OCI-LY7 (cell line): ENCODE measurements at regions not wholly inside any gene's neighbourhood (a gene's known extent, or its start where the extent isn't known, plus 50 kb on each side); places are given as distances from the start of the nearest gene placed in this dataset.

Experiments used
- BruUV-seq: library from RNA; stranded (reverse); fragments of 400-500 nt; replicated peaks from 2 replicates; lab custom pipeline; 2021; lab: Mats Ljungman, UMichigan
- CTCF ChIA-PET: fragments of 300-600 bp; sonication (Branson Sonifier 250); formaldehyde crosslinking; loops from one replicate; lab custom pipeline; 2022; ENCODE audit warnings: antibody characterized with exemption; ENCODE audit not compliant: unreplicated experiment; lab: Charles Lee
- POLR2A ChIA-PET: fragments of 300-600 bp; sonication (Branson Sonifier 250); formaldehyde crosslinking; loops from one replicate; lab custom pipeline; 2022; ENCODE audit warnings: antibody characterized with exemption; lab: Charles Lee
- DNase-seq: peaks from one replicate; pipeline ENCODE4 v3.0.0-alpha.2; 2015; ENCODE audit warnings: low spot score
- H2AFZ ChIP-seq: fragments of 200-600 bp; sonication (generic), shearing (Covaris generic); 2 replicates; pipeline ENCODE4 v1.6.1; 2014; ENCODE audit warnings: mild to moderate bottlenecking, antibody characterized with exemption, low read length, moderate library complexity
- H3K27ac ChIP-seq: fragments of 200-600 bp; sonication (generic); 2 replicates; pipeline ENCODE4 v1.5.1; 2014; ENCODE audit warnings: mixed run types, low read depth, mild to moderate bottlenecking, moderate library complexity, low read length, inconsistent platforms; ENCODE audit not compliant: poor library complexity, severe bottlenecking
- H3K36me3 ChIP-seq: fragments of 200-600 bp; sonication (generic); 2 replicates; pipeline ENCODE4 v1.6.1; 2014; ENCODE audit warnings: mild to moderate bottlenecking, antibody characterized with exemption, low read length, moderate library complexity, mixed read lengths; ENCODE audit not compliant: insufficient read depth
- H3K4me1 ChIP-seq: fragments of 200-600 bp; sonication (generic); 2 replicates; pipeline ENCODE4 v1.5.1; 2014; ENCODE audit warnings: mild to moderate bottlenecking, low read length; ENCODE audit not compliant: insufficient read depth, poor library complexity, severe bottlenecking
- H3K4me2 ChIP-seq: fragments of 200-600 bp; sonication (generic); 2 replicates; pipeline ENCODE4 v1.6.1; 2014; ENCODE audit warnings: mild to moderate bottlenecking, low read length
- H3K4me3 ChIP-seq: fragments of 200-600 bp; sonication (generic); 2 replicates; pipeline ENCODE4 v1.5.1; 2014; ENCODE audit warnings: mild to moderate bottlenecking, low read depth, low read length; ENCODE audit not compliant: poor library complexity, severe bottlenecking
- H3K79me2 ChIP-seq: fragments of 200-600 bp; sonication (generic); 2 replicates; pipeline ENCODE4 v1.6.1; 2016; ENCODE audit warnings: low read depth, mild to moderate bottlenecking, low read length, moderate library complexity, mixed read lengths; ENCODE audit not compliant: insufficient read depth
- H3K9me2 ChIP-seq: fragments of 200-600 bp; sonication (generic); 2 replicates; pipeline ENCODE4 v1.6.1; 2016; ENCODE audit warnings: mild to moderate bottlenecking, low read length, mixed read lengths; ENCODE audit not compliant: insufficient read depth
- H3K9me3 ChIP-seq: fragments of 200-600 bp; sonication (generic); 2 replicates; pipeline ENCODE4 v1.6.1; 2014; ENCODE audit warnings: mild to moderate bottlenecking, mixed run types, low read length, mixed read lengths
- H4K20me1 ChIP-seq: fragments of 200-600 bp; sonication (generic); 2 replicates; pipeline ENCODE4 v1.6.1; 2014; ENCODE audit warnings: mild to moderate bottlenecking, antibody characterized with exemption, low read length, moderate library complexity, mixed read lengths; ENCODE audit not compliant: insufficient read depth
- CTCF ChIP-seq: fragments of 200-600 bp; sonication (generic); conservative IDR thresholded peaks from 2 replicates; pipeline ENCODE4 v1.5.1; 2014; ENCODE audit warnings: mild to moderate bottlenecking, antibody characterized with exemption, low read length, moderate library complexity, mixed read lengths
- EZH2phosphoT487 ChIP-seq: fragments of 200-600 bp; sonication (generic); IDR thresholded peaks from 2 replicates; pipeline ENCODE4 v1.6.1; 2018; ENCODE audit warnings: low read depth, borderline replicate concordance, mild to moderate bottlenecking, mixed run types, antibody characterized with exemption, low read length, moderate library complexity, mixed read lengths
- intact Hi-C: fragments of 100-400 bp; cut with micrococcal nuclease; formaldehyde crosslinking; loops from one replicate; pipeline ENCODE4 v1.10.0; 2022; ENCODE audit not compliant: unreplicated experiment

DNA sequence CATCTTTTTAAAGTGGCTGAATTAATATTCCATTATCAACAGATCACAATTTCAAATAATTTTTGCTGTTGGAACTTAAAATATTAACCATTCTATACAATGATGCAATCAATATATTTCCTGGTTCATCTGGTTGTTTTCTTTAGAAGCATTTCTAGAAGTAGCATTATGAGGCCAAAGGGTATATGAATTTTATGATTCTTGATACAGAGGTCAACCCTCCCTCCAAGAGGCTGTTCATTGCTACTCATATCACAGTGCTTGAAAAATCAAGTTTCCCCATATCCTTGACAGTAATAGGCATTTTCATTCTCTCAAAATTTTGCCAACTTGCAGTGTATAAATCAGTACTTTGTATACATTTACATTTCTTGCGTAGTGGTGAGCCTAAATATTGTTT lies 312.6 kb downstream of the BMPER start:
- POLR2A ChIA-PET: no interaction called here
- H3K9me3 ChIP-seq: no peaks in the 10 kb centered on the region
- H3K4me1 ChIP-seq: no peaks in the 10 kb centered on the region
- intact Hi-C loops: no loop called here
- H3K4me3 ChIP-seq: no peak overlapping the region
- no peaks in the 10 kb centered on the region for H3K36me3 ChIP-seq
- H3K79me2 ChIP-seq: no peaks in the 10 kb centered on the region
- no peak overlapping the region for H2AFZ ChIP-seq
- TF ChIP-seq CTCF: no peak
- TF ChIP-seq EZH2phosphoT487: no peak
- no peaks in the 10 kb centered on the region for H3K9me2 ChIP-seq
- CTCF ChIA-PET: no interaction called here
- no peak overlapping the region for H3K27ac ChIP-seq
- BruUV-seq: no TSS peak
- H4K20me1 ChIP-seq: no peaks in the 10 kb centered on the region
- no peak for DNase-seq
- H3K4me2 ChIP-seq: no peak overlapping the region

DNA sequence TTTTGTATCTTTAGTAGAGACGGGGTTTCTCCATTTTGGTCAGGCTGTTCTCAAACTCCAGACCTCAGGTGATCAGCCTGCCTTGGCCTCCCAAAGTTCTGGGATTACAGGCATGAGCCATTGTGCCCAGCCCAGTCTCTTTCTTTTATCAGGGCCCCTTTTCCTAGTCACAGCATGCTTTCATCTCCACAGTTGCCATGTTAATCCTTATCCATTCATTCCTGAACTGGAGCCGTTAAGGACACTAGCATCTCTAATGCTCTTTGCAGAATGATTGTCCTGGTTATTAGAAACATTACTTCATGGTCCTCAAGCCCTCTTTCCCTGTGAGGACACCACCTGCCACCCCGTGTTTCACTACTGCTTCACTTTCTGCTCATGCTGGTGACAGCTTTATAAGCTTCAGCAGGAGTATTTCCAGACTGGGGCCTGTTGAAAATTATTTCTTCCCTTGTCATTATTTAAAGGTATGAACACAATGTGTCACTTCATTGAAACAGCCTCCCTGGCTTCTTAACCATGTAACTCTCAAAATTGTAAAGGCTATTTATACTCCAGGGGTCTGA lies 313.9 kb downstream of the BMPER start:
- TF ChIP-seq EZH2phosphoT487: no peak
- no peak for TF ChIP-seq CTCF

DNA sequence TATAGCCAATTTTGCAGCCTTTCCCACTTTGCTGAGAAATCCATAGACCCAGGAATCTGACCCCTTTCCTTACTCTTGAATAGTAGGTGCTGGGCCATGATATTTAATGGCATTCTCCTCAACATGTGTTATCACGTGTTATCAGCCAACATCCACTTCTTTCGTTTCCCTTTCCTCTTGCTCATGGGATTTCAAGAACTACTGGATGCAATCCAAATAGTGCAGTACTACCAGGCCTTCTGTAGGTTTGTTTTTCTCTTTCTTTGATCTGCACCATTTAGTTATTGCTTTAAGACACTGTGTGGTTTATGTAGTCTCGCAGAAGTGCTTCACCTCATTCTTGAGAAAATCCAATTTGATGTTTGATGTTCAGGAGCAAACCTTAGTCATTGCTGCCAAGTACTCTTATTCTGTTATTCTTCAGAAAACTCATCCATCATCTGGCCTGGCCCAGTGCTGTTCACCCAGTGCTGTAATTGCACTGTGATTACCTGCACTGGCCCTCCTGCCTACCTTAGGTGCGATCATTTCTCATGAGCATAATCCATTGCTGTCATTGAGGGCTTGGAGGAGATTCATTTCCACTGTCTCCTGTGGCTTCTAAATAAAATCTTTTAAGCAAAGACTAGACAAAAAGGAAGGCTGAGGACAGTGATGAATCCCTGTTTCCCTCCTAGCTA lies 315.3 kb downstream of the BMPER start:
- Histone ChIP-seq H4K20me1 (no peaks in the 10 kb centered on the region), H3K4me2 (no peak overlapping the region), H3K36me3 (no peaks in the 10 kb centered on the region), H2AFZ (no peak overlapping the region), H3K9me2 (no peaks in the 10 kb centered on the region), H3K9me3 (no peaks in the 10 kb centered on the region), H3K79me2 (no peaks in the 10 kb centered on the region), H3K27ac (no peak overlapping the region), H3K4me3 (no peak overlapping the region), H3K4me1 (no peaks in the 10 kb centered on the region)
- POLR2A ChIA-PET: no interaction called here
- TF ChIP-seq CTCF: no peak
- no peak for TF ChIP-seq EZH2phosphoT487
- no TSS peak for BruUV-seq
- intact Hi-C loops: no loop called here
- CTCF ChIA-PET: no interaction called here
- no peak for DNase-seq

More for the DNA sequence above, 313.9 kb downstream of the BMPER start:
- no peaks in the 10 kb centered on the region for H3K9me2 ChIP-seq
- H3K9me3 ChIP-seq: no peaks in the 10 kb centered on the region
- no peak overlapping the region for H2AFZ ChIP-seq
- H3K79me2 ChIP-seq: no peaks in the 10 kb centered on the region
- H3K36me3 ChIP-seq: no peaks in the 10 kb centered on the region
- DNase-seq: no peak
- POLR2A ChIA-PET: no interaction called here
- BruUV-seq: no TSS peak
- no peaks in the 10 kb centered on the region for H3K4me1 ChIP-seq
- no peak overlapping the region for H3K4me2 ChIP-seq
- H3K27ac ChIP-seq: no peak overlapping the region
- H4K20me1 ChIP-seq: no peaks in the 10 kb centered on the region
- no peak overlapping the region for H3K4me3 ChIP-seq
- intact Hi-C loops: no loop called here
- CTCF ChIA-PET: no interaction called here
